NCI-H2196 treated with DMSO at 0.1 percent for 48 hours (cell line): ENCODE measurements at regions not wholly inside any gene's neighbourhood (a gene's known extent, or its start where the extent isn't known, plus 50 kb on each side); places are given as distances from the start of the nearest gene placed in this dataset.
"Not testable (repeated sequence)": the region's sequence is repeated elsewhere in the genome, so short reads cannot be mapped to it uniquely, and the experiment has no call there.

Source experiments
- DNase-seq: peaks from one replicate; lab custom pipeline; 2025; ENCODE audit not compliant: unreplicated experiment; lab: John Stamatoyannopoulos, UW

DNA sequence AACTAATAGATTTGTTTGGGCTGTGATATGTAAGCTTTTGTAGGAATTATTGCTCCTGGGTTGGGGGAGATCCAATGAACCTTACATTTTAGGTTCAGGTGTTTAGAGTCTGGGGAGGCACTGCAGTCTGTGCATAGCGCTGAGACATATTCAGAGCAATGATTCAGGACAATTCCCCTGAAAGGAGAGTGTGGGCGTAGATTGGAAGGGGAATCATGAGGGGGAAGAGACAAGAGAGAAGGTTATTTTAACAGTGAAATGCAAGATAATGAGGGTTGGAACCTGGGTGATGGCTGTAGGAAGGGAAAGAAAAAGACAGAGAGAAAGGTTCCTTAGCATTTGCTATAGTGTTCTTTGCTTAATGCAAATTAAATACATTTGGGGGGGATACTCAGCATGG, 1013.4 kb downstream of the REEP3 start:
- DNase-seq = no peak

GRCh38 chr10:64535131-64535867, 1014.1 kb downstream of the REEP3 start:
- DNase-seq = no peak

DNA sequence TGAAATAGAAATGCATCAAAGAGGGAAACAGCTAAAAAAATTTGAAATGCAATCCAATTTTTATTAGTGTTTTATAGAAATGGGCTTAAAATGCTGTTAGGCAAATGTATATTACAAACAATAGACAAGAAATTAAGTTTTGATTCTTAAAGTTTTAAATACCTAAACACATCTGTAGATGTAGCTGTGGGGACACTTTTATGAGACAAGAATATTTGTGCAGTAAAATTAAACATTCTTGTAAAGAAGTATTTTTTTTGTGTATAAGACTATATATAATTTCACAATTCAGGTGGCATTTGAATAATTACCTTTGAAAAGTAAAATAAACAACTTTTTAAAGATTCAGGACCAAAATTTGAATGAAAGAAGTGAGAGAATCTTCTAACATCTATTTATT, 1015.9 kb downstream of the REEP3 start:
- DNase-seq = no peak

GRCh38 chr10:64537928-64538327, 1016.7 kb downstream of the REEP3 start:
- DNase-seq = no peak

- DNase-seq = no peak
Measured at GRCh38 chr10:64546073-64546472, 1024.9 kb downstream of the REEP3 start.

DNA sequence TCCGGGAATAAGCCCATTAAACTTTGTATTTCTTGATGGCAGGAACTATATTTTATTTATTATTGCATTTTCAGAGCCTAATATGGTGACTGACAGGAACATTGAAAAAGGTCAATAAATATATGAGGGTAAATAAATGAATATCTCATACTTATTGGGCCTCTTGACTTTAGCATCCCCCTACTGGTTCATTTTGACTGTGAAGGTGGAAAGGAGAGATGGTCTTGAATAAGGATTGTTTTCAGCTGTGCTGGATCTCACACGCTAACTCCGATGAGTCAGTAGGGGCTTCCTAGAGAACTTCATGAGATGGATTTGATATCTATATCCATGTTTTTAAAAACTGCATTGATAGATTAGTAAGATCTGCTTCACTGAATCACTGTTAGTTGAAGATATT, 1026.0 kb downstream of the REEP3 start:
- DNase-seq = no peak

GRCh38 chr10:64555666-64556065, 1034.5 kb downstream of the REEP3 start:
- no peak for DNase-seq

DNA sequence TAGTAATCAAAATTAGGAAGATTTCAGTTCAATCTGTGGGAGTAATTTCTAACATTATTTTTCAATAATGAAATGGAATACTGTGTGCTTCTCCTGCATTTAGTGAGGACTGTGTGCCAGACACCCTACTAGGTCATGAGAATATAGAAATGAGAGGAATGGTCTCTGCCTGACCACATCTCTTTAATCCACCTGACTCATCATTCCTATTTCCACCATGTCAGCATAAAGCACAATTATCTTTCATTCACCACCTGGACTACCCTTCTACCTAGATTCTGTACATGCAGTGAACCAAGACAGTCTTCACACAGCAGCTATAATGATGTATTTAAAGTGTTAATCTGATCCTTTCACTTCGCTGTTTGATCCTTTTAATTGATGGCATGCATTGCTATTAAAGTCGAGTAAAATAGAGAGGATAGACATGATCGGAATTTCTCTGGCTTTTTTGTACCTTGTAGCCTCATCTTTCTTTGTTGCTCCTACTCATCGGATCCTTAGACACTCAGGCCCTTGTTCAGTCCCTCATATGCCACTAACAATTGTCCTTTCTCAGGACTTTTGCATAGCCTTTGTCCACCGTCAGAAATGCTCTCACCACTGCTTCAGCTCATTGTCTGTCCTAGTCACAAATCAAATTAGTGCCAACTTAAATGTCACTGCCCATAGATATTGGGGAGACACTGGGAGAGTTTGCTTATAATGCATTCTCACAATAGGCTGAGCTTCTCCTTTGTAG, 1037.1 kb downstream of the REEP3 start:
- no peak for DNase-seq

- DNase-seq = no peak
Measured at GRCh38 chr10:64571056-64571455, 1049.9 kb downstream of the REEP3 start.

DNA sequence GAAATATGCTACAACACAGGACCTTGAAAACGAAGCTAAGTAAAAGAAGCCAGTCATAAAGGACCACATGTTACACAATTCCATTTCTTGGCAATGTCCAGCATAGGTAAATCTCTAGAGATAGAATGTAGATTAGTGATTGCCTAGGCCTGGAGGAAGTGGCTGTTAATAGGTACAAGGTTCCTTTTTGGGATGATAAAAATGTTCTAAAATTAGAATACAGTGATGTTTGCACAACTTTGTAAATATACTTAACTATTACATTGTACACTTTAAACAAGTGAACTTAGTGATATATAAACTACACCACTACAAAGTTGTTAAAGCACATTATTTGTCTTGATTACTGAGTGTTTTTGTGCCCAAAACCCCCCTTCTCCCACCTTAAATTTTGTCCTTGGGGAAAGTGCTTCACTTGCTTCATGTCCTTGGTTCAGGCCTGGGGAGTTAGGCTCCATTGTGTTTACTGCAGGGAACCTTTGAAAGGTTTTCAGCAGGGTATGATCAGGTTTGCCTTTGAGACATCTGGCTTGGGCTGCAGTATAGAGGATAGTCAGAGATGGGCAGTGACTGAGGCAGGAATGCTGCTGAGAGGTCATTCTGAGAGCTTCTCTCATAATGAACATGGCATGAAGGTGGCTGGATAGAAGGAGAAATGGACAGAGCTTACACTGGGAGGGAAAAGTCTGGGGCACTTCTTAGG, 1052.6 kb downstream of the REEP3 start:
- no peak for DNase-seq

DNA sequence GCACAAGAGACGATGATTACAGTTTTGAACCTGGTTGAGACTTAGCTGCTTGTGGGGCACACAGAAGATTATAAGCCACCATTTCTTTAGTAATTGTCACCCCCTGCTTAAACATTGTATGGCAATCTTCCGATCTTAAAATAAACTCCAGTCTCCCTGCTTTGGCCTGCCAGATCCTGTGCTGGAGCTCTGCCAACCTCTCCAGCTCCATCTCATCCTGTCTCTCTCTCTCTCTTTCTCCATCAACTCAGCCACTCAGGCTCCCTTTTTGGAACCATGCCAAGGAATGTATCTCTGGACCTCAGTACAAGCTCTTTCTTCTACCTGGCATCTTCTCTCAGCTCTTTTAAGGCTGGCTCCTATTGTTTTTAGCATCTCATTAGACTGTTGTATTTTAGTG, 1053.2 kb downstream of the REEP3 start:
- DNase-seq = no peak

- no peak for DNase-seq
Measured at GRCh38 chr10:64576497-64576896, 1055.3 kb downstream of the REEP3 start.

- not testable (repeated sequence) for DNase-seq
Measured at GRCh38 chr10:64578757-64579156, 1057.6 kb downstream of the REEP3 start.

DNA sequence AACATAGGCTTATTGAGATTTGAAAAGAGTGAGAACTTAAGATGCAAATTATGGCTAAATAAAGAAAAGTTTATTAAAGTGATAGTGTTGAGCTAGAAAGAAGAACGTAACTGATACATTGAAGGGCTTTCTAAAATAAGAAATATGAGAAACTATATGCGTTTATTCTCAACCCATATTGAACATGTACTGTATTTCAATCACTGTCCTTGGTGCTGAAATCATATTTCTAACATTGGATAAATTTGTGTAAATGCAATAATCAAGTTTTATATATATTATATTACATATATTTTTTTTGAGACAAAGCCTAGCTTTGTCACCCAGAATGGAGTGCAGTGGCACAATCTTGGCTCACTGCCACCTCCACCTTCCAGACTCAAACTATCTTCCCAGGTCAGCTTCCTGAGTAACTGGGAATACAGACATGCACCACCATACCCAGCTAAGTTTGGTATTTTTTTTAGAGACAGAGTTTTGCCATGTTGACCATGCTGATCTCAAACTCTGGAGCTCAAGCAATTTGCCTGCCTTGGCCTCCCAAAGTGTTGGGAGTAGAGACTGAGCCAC, 1065.8 kb downstream of the REEP3 start:
- no peak for DNase-seq

GRCh38 chr10:64594072-64594471, 1072.9 kb downstream of the REEP3 start:
- DNase-seq = no peak

- no peak for DNase-seq
Measured at GRCh38 chr10:64598600-64598999, 1077.4 kb downstream of the REEP3 start.

DNA sequence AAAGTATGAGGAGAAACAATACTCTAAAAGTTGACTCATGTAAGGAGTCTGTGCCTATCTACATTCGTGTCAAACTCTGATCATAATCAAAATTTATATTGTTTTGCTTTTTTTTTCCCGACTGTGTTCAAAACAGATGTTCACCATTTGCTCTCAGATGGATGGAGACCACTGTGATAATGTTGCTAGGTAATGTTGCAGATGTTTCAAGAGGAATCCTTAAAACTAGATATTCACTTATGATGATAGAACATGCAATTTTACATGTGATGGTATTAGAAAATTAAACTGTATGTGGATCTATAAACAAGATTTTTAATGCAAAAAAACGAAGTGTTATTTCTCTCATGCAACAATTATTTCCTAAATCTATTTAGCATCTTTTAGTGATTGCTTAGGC, 1080.1 kb downstream of the REEP3 start:
- no peak for DNase-seq

- DNase-seq = no peak
Measured at GRCh38 chr10:64617085-64617484, 1095.9 kb downstream of the REEP3 start.

GRCh38 chr10:64619102-64619501, 1097.9 kb downstream of the REEP3 start:
- DNase-seq = no peak

DNA sequence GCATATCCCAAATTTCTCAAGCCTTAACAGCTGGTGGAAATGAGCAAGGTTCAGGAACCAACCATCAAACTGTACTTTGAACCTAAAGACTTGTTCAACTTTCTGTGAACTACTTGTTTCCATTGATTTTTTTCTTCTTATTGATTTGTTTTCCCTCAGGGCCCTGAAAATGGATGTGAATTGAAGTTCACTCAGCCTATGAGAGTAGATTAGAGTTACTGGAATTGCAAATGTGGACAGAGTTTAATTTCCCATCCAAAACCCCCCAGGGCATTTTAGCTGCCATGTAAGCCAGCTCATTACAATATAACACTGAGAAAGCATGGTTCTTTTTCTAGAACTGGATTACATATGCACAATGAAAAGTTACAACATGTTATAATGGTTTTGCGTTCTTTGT, 1105.7 kb downstream of the REEP3 start:
- no peak for DNase-seq

DNA sequence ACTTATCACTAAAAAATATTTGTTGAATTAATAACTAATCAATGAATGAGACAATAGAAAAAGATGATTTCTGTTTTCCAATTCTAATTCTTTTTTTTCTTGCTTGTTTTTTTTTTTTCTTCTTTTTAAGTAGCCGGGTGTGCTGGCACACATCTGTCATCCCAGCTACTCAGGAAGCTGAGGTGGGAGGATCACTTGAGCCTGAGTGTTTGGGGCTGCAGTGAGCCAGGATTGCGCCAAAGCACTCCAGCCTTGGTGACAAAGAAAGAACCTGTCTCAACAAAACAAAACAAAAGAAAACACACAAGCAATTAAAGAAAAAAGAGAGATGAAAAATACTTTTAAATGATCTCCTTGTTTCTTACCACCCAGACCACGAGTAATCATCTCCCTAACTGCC, 1109.3 kb downstream of the REEP3 start:
- DNase-seq = no peak

GRCh38 chr10:64635906-64636305, 1114.7 kb downstream of the REEP3 start:
- no peak for DNase-seq
